HEK293 (cell line): ENCODE measurements at regions not wholly inside any gene's neighbourhood (a gene's known extent, or its start where the extent isn't known, plus 50 kb on each side); places are given as distances from the start of the nearest gene placed in this dataset.

Experiments used
- HOXA7 ChIP-seq: sonication (generic); formaldehyde crosslinking; IDR thresholded peaks from 2 replicates; pipeline ENCODE4 v1.8.1; 2022; ENCODE audit warnings: missing genetic modification reagents, borderline replicate concordance
- YY1 ChIP-seq: fragments of 450-650 bp; formaldehyde crosslinking; IDR thresholded peaks from 2 replicates; pipeline ENCODE4 v1.5.1; 2018; ENCODE audit warnings: missing biosample characterization, missing genetic modification characterization
- ZBTB44 ChIP-seq: fragments of 450-650 bp; IDR thresholded peaks from 2 replicates; pipeline ENCODE4 v1.5.1; 2018; ENCODE audit warnings: missing biosample characterization, mild to moderate bottlenecking, missing genetic modification characterization
- ZNF23 ChIP-seq: fragments of 450-650 bp; formaldehyde crosslinking; IDR thresholded peaks from 2 replicates; pipeline ENCODE4 v1.5.1; 2016; ENCODE audit warnings: missing biosample characterization, missing genetic modification characterization, borderline replicate concordance

GRCh38 chr12:131615326-131616042 lies 95.4 kb upstream of the SFSWAP start:
- TF ChIP-seq YY1 (no peak), HOXA7 (CRISPR knock-in tag) (no peak), ZNF23 (tag by site-specific recombination) (no peak), ZBTB44 (tag by site-specific recombination) (no peak)
